ENCODE measurements at regions not wholly inside any gene's neighbourhood (a gene's known extent, or its start where the extent isn't known, plus 50 kb on each side); places are given as distances from the start of the nearest gene placed in this dataset.

GRCh38 chr2:220320326-220320725 lies 692.9 kb downstream of the SLC4A3 start:
- 100% methylated on average over 1 of the region's 2 CpGs for WGBS
- DNase-seq, result no peak
- H3K4me1 ChIP-seq (ENCODE audit: control insufficient read depth, insufficient read depth, low read depth, low read length), result no peaks in the 10 kb centered on the region

GRCh38 chr2:220332886-220333285 lies 705.5 kb downstream of the SLC4A3 start:
- 83% methylated on average over 1 of the region's 1 CpG for WGBS

More at GRCh38 chr2:220320326-220320725, 692.9 kb downstream of the SLC4A3 start:
- Histone ChIP-seq H3K36me3 (ENCODE audit: control insufficient read depth in 1 of 2, insufficient read depth in 2 of 2, low read depth in 1 of 2, low read length in 2 of 2) (no peaks in the 10 kb centered on the region), H2BK15ac (ENCODE audit: low read depth, poor library complexity, severe bottlenecking) (no peak overlapping the region), H3K23ac (ENCODE audit: low read length in 2 of 2) (no peak overlapping the region), H3K9ac (ENCODE audit: low read length) (no peak overlapping the region), H3K4ac (ENCODE audit: low read depth in 1 of 2, low read length in 2 of 2) (no peak overlapping the region), H3K27me3 (ENCODE audit: control insufficient read depth in 1 of 2, insufficient read depth in 1 of 2, low read length in 2 of 2) (no peaks in the 10 kb centered on the region), H3K27ac (ENCODE audit: low read length, poor library complexity, severe bottlenecking) (no peak overlapping the region), H2AFZ (ENCODE audit: low read depth, low read length) (no peak overlapping the region), H4K91ac (ENCODE audit: low read length) (no peak overlapping the region), H4K8ac (ENCODE audit: low read length) (no peak overlapping the region), H3K79me1 (replicated peaks; ENCODE audit: low read length, poor library complexity, severe bottlenecking) (no peaks in the 10 kb centered on the region), H2BK120ac (ENCODE audit: low read depth, low read length) (no peak overlapping the region), H2BK12ac (ENCODE audit: low read length in 2 of 2) (no peak overlapping the region), H3K14ac (ENCODE audit: low read length in 2 of 2) (no peak overlapping the region), H2BK5ac (ENCODE audit: low read depth, low read length, poor library complexity, severe bottlenecking) (no peak overlapping the region), H2AK5ac (ENCODE audit: low read length, severe bottlenecking) (no peak overlapping the region), H3K4me2 (ENCODE audit: low read length, poor library complexity, severe bottlenecking) (no peak overlapping the region), H3K18ac (ENCODE audit: low read depth in 1 of 2, low read length in 2 of 2) (no peak overlapping the region), H3K4me3 (ENCODE audit: insufficient read depth in 1 of 2, low read depth in 1 of 2, low read length in 2 of 2) (no peak overlapping the region), H3K9me3 (ENCODE audit: control insufficient read depth, low read length) (no peaks in the 10 kb centered on the region)

GRCh38 chr2:220334210-220334609 lies 706.8 kb downstream of the SLC4A3 start:
- no peak overlapping the region for H2AK5ac ChIP-seq (ENCODE audit: low read length, severe bottlenecking)
- H3K27ac ChIP-seq (ENCODE audit: low read length, poor library complexity, severe bottlenecking), result no peak overlapping the region
- H2BK120ac ChIP-seq (ENCODE audit: low read depth, low read length), result no peak overlapping the region
- H3K4ac ChIP-seq (ENCODE audit: low read depth in 1 of 2, low read length in 2 of 2), result no peak overlapping the region
- H3K4me3 ChIP-seq (ENCODE audit: insufficient read depth in 1 of 2, low read depth in 1 of 2, low read length in 2 of 2), result no peak overlapping the region
- no peaks in the 10 kb centered on the region for H3K79me1 ChIP-seq (replicated peaks; ENCODE audit: low read length, poor library complexity, severe bottlenecking)
- H4K8ac ChIP-seq (ENCODE audit: low read length), result no peak overlapping the region
- no peak overlapping the region for H3K23ac ChIP-seq (ENCODE audit: low read length in 2 of 2)
- no peak overlapping the region for H2BK15ac ChIP-seq (ENCODE audit: low read depth, poor library complexity, severe bottlenecking)
- no peak overlapping the region for H2BK5ac ChIP-seq (ENCODE audit: low read depth, low read length, poor library complexity, severe bottlenecking)
- no peak overlapping the region for H4K91ac ChIP-seq (ENCODE audit: low read length)
- H2BK12ac ChIP-seq (ENCODE audit: low read length in 2 of 2), result no peak overlapping the region
- no peaks in the 10 kb centered on the region for H3K27me3 ChIP-seq (ENCODE audit: control insufficient read depth in 1 of 2, insufficient read depth in 1 of 2, low read length in 2 of 2)
- H3K36me3 ChIP-seq (ENCODE audit: control insufficient read depth in 1 of 2, insufficient read depth in 2 of 2, low read depth in 1 of 2, low read length in 2 of 2), result no peaks in the 10 kb centered on the region
- H3K18ac ChIP-seq (ENCODE audit: low read depth in 1 of 2, low read length in 2 of 2), result no peak overlapping the region
- H3K14ac ChIP-seq (ENCODE audit: low read length in 2 of 2), result no peak overlapping the region
- no peak overlapping the region for H3K9ac ChIP-seq (ENCODE audit: low read length)
- no peak for DNase-seq
- H2AFZ ChIP-seq (ENCODE audit: low read depth, low read length), result no peak overlapping the region
- H3K4me1 ChIP-seq (ENCODE audit: control insufficient read depth, insufficient read depth, low read depth, low read length), result peaks cover 2% of the 10 kb centered on the region
- no peak overlapping the region for H3K4me2 ChIP-seq (ENCODE audit: low read length, poor library complexity, severe bottlenecking)
- peaks cover 4% of the 10 kb centered on the region for H3K9me3 ChIP-seq (ENCODE audit: control insufficient read depth, low read length)

More at GRCh38 chr2:220332886-220333285, 705.5 kb downstream of the SLC4A3 start:
- DNase-seq, result no peak
- Histone ChIP-seq H4K91ac (ENCODE audit: low read length) (no peak overlapping the region), H3K4me1 (ENCODE audit: control insufficient read depth, insufficient read depth, low read depth, low read length) (peaks cover 2% of the 10 kb centered on the region), H3K27me3 (ENCODE audit: control insufficient read depth in 1 of 2, insufficient read depth in 1 of 2, low read length in 2 of 2) (no peaks in the 10 kb centered on the region), H3K18ac (ENCODE audit: low read depth in 1 of 2, low read length in 2 of 2) (no peak overlapping the region), H2AK5ac (ENCODE audit: low read length, severe bottlenecking) (no peak overlapping the region), H3K79me1 (replicated peaks; ENCODE audit: low read length, poor library complexity, severe bottlenecking) (no peaks in the 10 kb centered on the region), H3K9me3 (ENCODE audit: control insufficient read depth, low read length) (peaks cover 4% of the 10 kb centered on the region), H4K8ac (ENCODE audit: low read length) (no peak overlapping the region), H3K4me3 (ENCODE audit: insufficient read depth in 1 of 2, low read depth in 1 of 2, low read length in 2 of 2) (no peak overlapping the region), H2BK15ac (ENCODE audit: low read depth, poor library complexity, severe bottlenecking) (no peak overlapping the region), H2AFZ (ENCODE audit: low read depth, low read length) (no peak overlapping the region), H3K23ac (ENCODE audit: low read length in 2 of 2) (no peak overlapping the region), H3K36me3 (ENCODE audit: control insufficient read depth in 1 of 2, insufficient read depth in 2 of 2, low read depth in 1 of 2, low read length in 2 of 2) (no peaks in the 10 kb centered on the region), H3K27ac (ENCODE audit: low read length, poor library complexity, severe bottlenecking) (no peak overlapping the region), H3K4ac (ENCODE audit: low read depth in 1 of 2, low read length in 2 of 2) (no peak overlapping the region), H3K14ac (ENCODE audit: low read length in 2 of 2) (no peak overlapping the region), H2BK5ac (ENCODE audit: low read depth, low read length, poor library complexity, severe bottlenecking) (no peak overlapping the region), H3K9ac (ENCODE audit: low read length) (no peak overlapping the region), H3K4me2 (ENCODE audit: low read length, poor library complexity, severe bottlenecking) (no peak overlapping the region), H2BK120ac (ENCODE audit: low read depth, low read length) (no peak overlapping the region), H2BK12ac (ENCODE audit: low read length in 2 of 2) (no peak overlapping the region)

- DNase-seq, result no peak
- Histone ChIP-seq H2BK5ac (ENCODE audit: low read depth, low read length, poor library complexity, severe bottlenecking) (no peak overlapping the region), H3K14ac (ENCODE audit: low read length in 2 of 2) (no peak overlapping the region), H3K9me3 (ENCODE audit: control insufficient read depth, low read length) (peaks cover 4% of the 10 kb centered on the region), H2AK5ac (ENCODE audit: low read length, severe bottlenecking) (no peak overlapping the region), H2BK120ac (ENCODE audit: low read depth, low read length) (no peak overlapping the region), H3K9ac (ENCODE audit: low read length) (no peak overlapping the region), H2AFZ (ENCODE audit: low read depth, low read length) (no peak overlapping the region), H3K4me3 (ENCODE audit: insufficient read depth in 1 of 2, low read depth in 1 of 2, low read length in 2 of 2) (no peak overlapping the region), H3K4me2 (ENCODE audit: low read length, poor library complexity, severe bottlenecking) (no peak overlapping the region), H3K4ac (ENCODE audit: low read depth in 1 of 2, low read length in 2 of 2) (no peak overlapping the region), H3K23ac (ENCODE audit: low read length in 2 of 2) (peak overlapping the region in 1 of 2 experiments; percentile 59), H4K91ac (ENCODE audit: low read length) (no peak overlapping the region), H3K79me1 (replicated peaks; ENCODE audit: low read length, poor library complexity, severe bottlenecking) (no peaks in the 10 kb centered on the region), H3K36me3 (ENCODE audit: control insufficient read depth in 1 of 2, insufficient read depth in 2 of 2, low read depth in 1 of 2, low read length in 2 of 2) (no peaks in the 10 kb centered on the region), H3K27ac (ENCODE audit: low read length, poor library complexity, severe bottlenecking) (no peak overlapping the region), H3K27me3 (ENCODE audit: control insufficient read depth in 1 of 2, insufficient read depth in 1 of 2, low read length in 2 of 2) (no peaks in the 10 kb centered on the region), H2BK12ac (ENCODE audit: low read length in 2 of 2) (no peak overlapping the region), H3K18ac (ENCODE audit: low read depth in 1 of 2, low read length in 2 of 2) (no peak overlapping the region), H3K4me1 (ENCODE audit: control insufficient read depth, insufficient read depth, low read depth, low read length) (peaks cover 2% of the 10 kb centered on the region), H2BK15ac (ENCODE audit: low read depth, poor library complexity, severe bottlenecking) (no peak overlapping the region), H4K8ac (ENCODE audit: low read length) (no peak overlapping the region)
- WGBS, result 47% methylated on average over 4 of the region's 4 CpGs
These were observed 707.6 kb downstream of the SLC4A3 start for GRCh38 chr2:220334871-220335590.

Data from mesenchymal stem cell (in vitro differentiated cells and primary cell).